ENCODE measurements at regions not wholly inside any gene's neighbourhood (a gene's known extent, or its start where the extent isn't known, plus 50 kb on each side); places are given as distances from the start of the nearest gene placed in this dataset.

- no peak for TF ChIP-seq POLR2A (IDR thresholded peaks at IDR 0.05; ENCODE audit: low read length)
- no peak for TF ChIP-seq GATA1 (IDR thresholded peaks at IDR 0.05; ENCODE audit: low read depth, low read length)
These were observed 363.1 kb upstream of the DACH1 start for GRCh38 chr13:72230131-72230530.

Data from erythroblast (primary cell).